COR-L47 (cell line): ENCODE measurements at regions not wholly inside any gene's neighbourhood (a gene's known extent, or its start where the extent isn't known, plus 50 kb on each side); places are given as distances from the start of the nearest gene placed in this dataset.
"Not testable (repeated sequence)": the region's sequence is repeated elsewhere in the genome, so short reads cannot be mapped to it uniquely, and the experiment has no call there.

Experiments
- DNase-seq: peaks from one replicate; lab custom pipeline; 2025; lab: John Stamatoyannopoulos, UW

GRCh38 chr9:26163931-26164330 lies 485.7 kb upstream of the TUSC1 start:
- no peak for DNase-seq

- DNase-seq, result no peak
Observed at GRCh38 chr9:26159575-26160392, 481.5 kb upstream of the TUSC1 start.

GRCh38 chr9:26158631-26159150 lies 480.4 kb upstream of the TUSC1 start:
- DNase-seq, result no peak

GRCh38 chr9:26157411-26157810 lies 479.2 kb upstream of the TUSC1 start:
- no peak for DNase-seq

GRCh38 chr9:26152350-26152749 lies 474.1 kb upstream of the TUSC1 start:
- no peak for DNase-seq

- no peak for DNase-seq
Observed at GRCh38 chr9:26148128-26148527, 469.9 kb upstream of the TUSC1 start.

- no peak for DNase-seq
Observed at GRCh38 chr9:26145938-26146337, 467.7 kb upstream of the TUSC1 start.

- DNase-seq, result no peak
Observed at GRCh38 chr9:26142631-26143030, 464.4 kb upstream of the TUSC1 start.

- DNase-seq, result no peak
Observed at GRCh38 chr9:26142201-26142600, 464.0 kb upstream of the TUSC1 start.

- no peak for DNase-seq
Observed at GRCh38 chr9:26133537-26133936, 455.3 kb upstream of the TUSC1 start.

GRCh38 chr9:26132746-26133312 lies 454.6 kb upstream of the TUSC1 start:
- DNase-seq, result no peak

- no peak for DNase-seq
Observed at GRCh38 chr9:26131886-26132285, 453.6 kb upstream of the TUSC1 start.

- DNase-seq, result no peak
Observed at GRCh38 chr9:26129217-26129616, 451.0 kb upstream of the TUSC1 start.

GRCh38 chr9:26125693-26126092 lies 447.4 kb upstream of the TUSC1 start:
- DNase-seq, result no peak

GRCh38 chr9:26116085-26116484 lies 437.8 kb upstream of the TUSC1 start:
- DNase-seq, result not testable (repeated sequence)

- no peak for DNase-seq
Observed at GRCh38 chr9:26112724-26113123, 434.5 kb upstream of the TUSC1 start.

- no peak for DNase-seq
Observed at GRCh38 chr9:26086396-26086795, 408.2 kb upstream of the TUSC1 start.

GRCh38 chr9:26081847-26082246 lies 403.6 kb upstream of the TUSC1 start:
- no peak for DNase-seq

GRCh38 chr9:26078706-26079105 lies 400.5 kb upstream of the TUSC1 start:
- DNase-seq, result no peak

GRCh38 chr9:26077860-26078259 lies 399.6 kb upstream of the TUSC1 start:
- DNase-seq, result no peak

GRCh38 chr9:26067608-26068007 lies 389.4 kb upstream of the TUSC1 start:
- no peak for DNase-seq

- no peak for DNase-seq
Observed at GRCh38 chr9:26066237-26066636, 388.0 kb upstream of the TUSC1 start.

GRCh38 chr9:26061948-26062575 lies 383.8 kb upstream of the TUSC1 start:
- no peak for DNase-seq
